K562 (cell line): ENCODE measurements at regions not wholly inside any gene's neighbourhood (a gene's known extent, or its start where the extent isn't known, plus 50 kb on each side); places are given as distances from the start of the nearest gene placed in this dataset.

Source experiments
- ATAC-seq: fragments of 200-7000 bp; cut with Tn5 transposase; 3 replicates; pipeline ENCODE4 v1.9.1; 2020; ENCODE audit warnings: moderate library complexity
- BruUV-seq: library from RNA; stranded (reverse); fragments of 400-500 nt; replicated peaks from 2 replicates; lab custom pipeline; 2021; lab: Mats Ljungman, UMichigan
- CTCF ChIA-PET: fragments of 300-600 bp; formaldehyde crosslinking; extraction: SDS; loops from one replicate; lab custom pipeline; 2021; ENCODE audit warnings: low intra/inter-chr PET ratio; lab: Yijun Ruan, JAX
- POLR2A ChIA-PET: fragments of 300-600, 350-650 bp; sonication (Branson Sonifier 250); formaldehyde crosslinking; extraction: SDS; loops from one replicate; lab custom pipeline; 2021; ENCODE audit warnings: antibody characterized with exemption, inconsistent platforms; lab: Yijun Ruan, JAX
- DNase-seq, 4 experiments: peaks; one replicate each; pipeline versions ENCODE4 v3.0.0 to v3.0.0-alpha.2; 2011 to 2018; ENCODE audit warnings: low spot score in 3 of 4, mixed read lengths in 3 of 4; ENCODE audit errors: extremely low read depth in 1 of 4
- FAIRE-seq: peaks from 2 replicates; lab custom pipeline; 2011; peaks lifted over from hg19 to GRCh38; lab: Jason Lieb, UNC
- H2AFZ ChIP-seq: 2 replicates; pipeline ENCODE4 v1.6.0; 2011; ENCODE audit warnings: low read depth, low read length, control low read depth, inconsistent platforms
- H3K27ac ChIP-seq: fragments of 200-600 bp; 3 replicates; pipeline ENCODE4 v1.8.0; 2011; ENCODE audit warnings: low read depth, mild to moderate bottlenecking, control low read depth, inconsistent platforms, low read length, moderate library complexity, mixed read lengths; ENCODE audit errors: extremely low read depth
- H3K27me3 ChIP-seq, 2 experiments: fragments of 300-600 bp in 1 of 2; 2 replicates in 1 of 2; 3 replicates in 1 of 2; pipeline versions ENCODE4 v1.6.0 to v1.8.0; 2011; ENCODE audit warnings: inconsistent platforms in 2 of 2, low read length in 2 of 2, mild to moderate bottlenecking in 1 of 2, mixed read lengths in 1 of 2, moderate library complexity in 1 of 2; ENCODE audit not compliant: control insufficient read depth in 2 of 2, insufficient read depth in 2 of 2
- H3K36me3 ChIP-seq: fragments of 300-600 bp; 3 replicates; pipeline ENCODE4 v1.8.0; 2011; ENCODE audit warnings: mild to moderate bottlenecking, low read length, inconsistent platforms; ENCODE audit not compliant: control insufficient read depth, insufficient read depth
- H3K4me1 ChIP-seq, 2 experiments: fragments of 200-600 bp in 1 of 2; replicated peaks in 1 of 2; 2 replicates in 1 of 2; 3 replicates in 1 of 2; pipeline versions ENCODE4 v1.5.1 to v1.8.0; 2011; ENCODE audit warnings: inconsistent platforms in 2 of 2, low read length in 2 of 2, mild to moderate bottlenecking in 1 of 2, mixed read lengths in 1 of 2, moderate library complexity in 1 of 2; ENCODE audit not compliant: control insufficient read depth in 2 of 2, insufficient read depth in 2 of 2
- H3K4me2 ChIP-seq: 2 replicates; pipeline ENCODE4 v1.6.1; 2011; ENCODE audit warnings: low read length, control low read depth, inconsistent platforms, mixed read lengths; ENCODE audit not compliant: insufficient read depth
- H3K4me3 ChIP-seq: fragments of 200-600 bp; sonication (generic), shearing (Covaris generic); 2 replicates; pipeline ENCODE4 v1.5.1; 2016; ENCODE audit warnings: control low read depth, inconsistent platforms
- H3K79me2 ChIP-seq: fragments of 200-600 bp; 3 replicates; pipeline ENCODE4 v1.8.0; 2011; ENCODE audit warnings: low read length, inconsistent platforms; ENCODE audit not compliant: control insufficient read depth, insufficient read depth
- H3K9ac ChIP-seq, 2 experiments: 2 replicates each; pipeline versions ENCODE4 v1.6.0 to v1.6.1; 2011; ENCODE audit warnings: low read depth in 2 of 2, low read length in 2 of 2, control low read depth in 1 of 2, inconsistent platforms in 1 of 2, mild to moderate bottlenecking in 1 of 2, mixed read lengths in 1 of 2; ENCODE audit not compliant: insufficient read depth in 1 of 2
- H3K9me1 ChIP-seq: one replicate; pipeline ENCODE4 v1.6.0; 2011; ENCODE audit warnings: inconsistent platforms, mild to moderate bottlenecking, low read length, moderate library complexity; ENCODE audit not compliant: control insufficient read depth, insufficient read depth
- H3K9me3 ChIP-seq: replicated peaks from 2 replicates; pipeline ENCODE4 v1.5.1; 2011; ENCODE audit warnings: low read depth, low read length, inconsistent platforms; ENCODE audit not compliant: control insufficient read depth, insufficient read depth
- H4K20me1 ChIP-seq: replicated peaks from 2 replicates; pipeline ENCODE4 v1.6.1; 2011; ENCODE audit warnings: low read length, inconsistent platforms, mixed read lengths; ENCODE audit not compliant: control insufficient read depth, insufficient read depth
- ARID3A ChIP-seq: IDR thresholded peaks from 2 replicates; pipeline ENCODE4 v1.6.1; 2012; ENCODE audit warnings: low read depth, low read length, improper control_type of control experiment, borderline replicate concordance
- DACH1 ChIP-seq: fragments of 450-650 bp; IDR thresholded peaks from 2 replicates; pipeline ENCODE4 v1.6.1; 2018; ENCODE audit not compliant: partially characterized antibody
- FOS ChIP-seq: IDR thresholded peaks from 3 replicates; pipeline ENCODE4 v1.6.1; 2011; ENCODE audit not compliant: insufficient read length; ENCODE audit errors: extremely low read depth
- FOXK1 ChIP-seq: sonication (generic); formaldehyde crosslinking; IDR thresholded peaks from 2 replicates; pipeline ENCODE4 v1.8.0; 2022; ENCODE audit warnings: missing genetic modification reagents, mild to moderate bottlenecking, borderline replicate concordance
- KDM4B ChIP-seq, 2 experiments: fragments of 450-650 bp in 1 of 2; sonication (generic) in 1 of 2; IDR thresholded peaks; 2 replicates each; pipeline ENCODE4 v1.6.1; 2016 to 2017; ENCODE audit warnings: borderline replicate concordance in 2 of 2, antibody characterized with exemption in 1 of 2, low read depth in 1 of 2, mild to moderate bottlenecking in 1 of 2
- POLR3G ChIP-seq: IDR thresholded peaks from 2 replicates; pipeline ENCODE4 v1.6.1; 2011; ENCODE audit not compliant: insufficient read length, insufficient replicate concordance; ENCODE audit errors: extremely low read depth
- SMARCB1 ChIP-seq: IDR thresholded peaks from 2 replicates; pipeline ENCODE4 v1.6.1; 2011; ENCODE audit warnings: improper control_type of control experiment, low read depth; ENCODE audit not compliant: insufficient read length
- ZKSCAN8 ChIP-seq: fragments of 200-800 bp; sonication (Bioruptor generic); IDR thresholded peaks from 2 replicates; pipeline ENCODE4 v1.6.1; 2016; ENCODE audit warnings: missing genetic modification characterization, missing compliant biosample characterization
- ZNF609 ChIP-seq: sonication (generic); formaldehyde crosslinking; IDR thresholded peaks from 2 replicates; pipeline ENCODE4 v1.8.1; 2023; ENCODE audit warnings: missing genetic modification reagents, mild to moderate bottlenecking, borderline replicate concordance
- ZNF717 ChIP-seq: fragments of 250-450 bp; sonication (Bioruptor Pico); IDR thresholded peaks from 2 replicates; pipeline ENCODE4 v1.5.0; 2021
- ZNF780A ChIP-seq: fragments of 250-450 bp; sonication (Bioruptor Pico); IDR thresholded peaks from 2 replicates; pipeline ENCODE4 v1.5.0; 2021; ENCODE audit warnings: mild to moderate bottlenecking
- in situ Hi-C: fragments of 300-500 bp; cut with MboI; formaldehyde crosslinking; loops from 4 replicates; pipeline ENCODE4 v1.15.0; 2018; ENCODE audit warnings: inconsistent platforms, mixed read lengths
- intact Hi-C: fragments of 100-400 bp; cut with micrococcal nuclease; formaldehyde crosslinking; loops from 2 replicates; pipeline ENCODE4 v1.14.2; 2022

- ChIA-PET CTCF (interaction anchor here (1.4 kb wide), 1 partner anchor 136 kb away, joined by 8 read pairs; no protein-coding TSS in a partner anchor), POLR2A (no interaction called here)
- H3K4me3 ChIP-seq: no peak overlapping the region
- H3K4me1 ChIP-seq: no peaks in the 10 kb centered on the region
- intact Hi-C loops: loop anchor here (5.0 kb wide), 1 partner anchor 136 kb away; no protein-coding TSS in a partner anchor
- in situ Hi-C loops: no loop called here
- DNase-seq: no peak
- H3K9ac ChIP-seq: no peak overlapping the region
- no peak overlapping the region for H2AFZ ChIP-seq
- no TSS peak for BruUV-seq
- no peaks in the 10 kb centered on the region for H4K20me1 ChIP-seq
- no peaks in the 10 kb centered on the region for H3K36me3 ChIP-seq
- H3K9me1 ChIP-seq: no peaks in the 10 kb centered on the region
- H3K79me2 ChIP-seq: no peaks in the 10 kb centered on the region
- peaks cover 0 to 5% of the 10 kb centered on the region in 2 experiments; a peak in 1 of 5 replicates for H3K27me3 ChIP-seq
- no peaks in the 10 kb centered on the region for H3K9me3 ChIP-seq
- TF ChIP-seq ARID3A (no peak), DACH1 (no peak), ZNF609 (CRISPR knock-in tag) (no peak), ZNF717 (CRISPR knock-in tag) (no peak), ZNF780A (CRISPR knock-in tag) (no peak), FOXK1 (no peak), SMARCB1 (no peak), POLR3G (no peak), FOS (no peak), KDM4B (IDR thresholded peaks at IDR 0.05; ENCODE audit: borderline replicate concordance in 2 of 2, low read depth in 1 of 2) (no peak), ZKSCAN8 (no peak)
- H3K4me2 ChIP-seq: no peak overlapping the region
- FAIRE-seq: no peak
- H3K27ac ChIP-seq: no peak overlapping the region
- ATAC-seq: no peak
Observed at GRCh38 chr18:22846697-22847096, 86.4 kb upstream of the RBBP8 start.
